Vagina (tissue), 2 donors: ENCODE measurements at regions not wholly inside any gene's neighbourhood (a gene's known extent, or its start where the extent isn't known, plus 50 kb on each side); places are given as distances from the start of the nearest gene placed in this dataset.

Experiments used
- CTCF ChIP-seq, 3 experiments: fragments of 450-650 bp in 2 of 3; fragments of 200-600 bp in 1 of 3; sonication (generic) in 1 of 3; IDR thresholded peaks; one replicate each; pipeline ENCODE4 v1.5.1; 2017 to 2019; ENCODE audit warnings: antibody characterized with exemption in 3 of 3, mild to moderate bottlenecking in 2 of 3, moderate library complexity in 2 of 3
- POLR2A ChIP-seq, 2 donors: fragments of 450-650 bp; IDR thresholded peaks; one replicate each; pipeline ENCODE4 v1.6.1; 2017; ENCODE audit warnings: antibody characterized with exemption in 2 of 2, mild to moderate bottlenecking in 2 of 2, moderate library complexity in 2 of 2
- POLR2AphosphoS5 ChIP-seq, 2 donors: sonication (generic); formaldehyde crosslinking; IDR thresholded peaks; one replicate each; pipeline ENCODE4 v1.9.0; 2017; ENCODE audit warnings: antibody characterized with exemption in 2 of 2, mild to moderate bottlenecking in 2 of 2, low read depth in 1 of 2; ENCODE audit not compliant: insufficient read depth in 1 of 2

- TF ChIP-seq CTCF (IDR thresholded peaks at IDR 0.05), result no peak
- no peak for TF ChIP-seq POLR2AphosphoS5 (IDR thresholded peaks at IDR 0.05; ENCODE audit: insufficient read depth in 1 of 2, low read depth in 1 of 2)
- TF ChIP-seq POLR2A (IDR thresholded peaks at IDR 0.05), result no peak
Observed at GRCh38 chr11:91650802-91651201, 573.8 kb upstream of the FAT3 start.
